MM.1S (cell line): ENCODE measurements at regions not wholly inside any gene's neighbourhood (a gene's known extent, or its start where the extent isn't known, plus 50 kb on each side); places are given as distances from the start of the nearest gene placed in this dataset.

Experiments used
- EZH2 ChIP-seq: fragments of 300-600 bp; sonication (generic); optimal IDR thresholded peaks from 2 replicates; pipeline ENCODE3; 2017; ENCODE audit warnings: low read depth, mild to moderate bottlenecking, antibody characterized with exemption, low read length, mixed read lengths
- EZH2phosphoT487 ChIP-seq: fragments of 300-600 bp; sonication (generic); IDR thresholded peaks from 2 replicates; pipeline ENCODE4 v1.6.1; 2018; ENCODE audit warnings: antibody characterized with exemption, low read length
- TF ChIP-seq, protein P1 (sequence below): fragments of 300-600 bp; sonication (generic); IDR thresholded peaks from 2 replicates; pipeline ENCODE4 v1.5.1; 2016; ENCODE audit warnings: antibody characterized with exemption, low read length, mixed read lengths

DNA sequence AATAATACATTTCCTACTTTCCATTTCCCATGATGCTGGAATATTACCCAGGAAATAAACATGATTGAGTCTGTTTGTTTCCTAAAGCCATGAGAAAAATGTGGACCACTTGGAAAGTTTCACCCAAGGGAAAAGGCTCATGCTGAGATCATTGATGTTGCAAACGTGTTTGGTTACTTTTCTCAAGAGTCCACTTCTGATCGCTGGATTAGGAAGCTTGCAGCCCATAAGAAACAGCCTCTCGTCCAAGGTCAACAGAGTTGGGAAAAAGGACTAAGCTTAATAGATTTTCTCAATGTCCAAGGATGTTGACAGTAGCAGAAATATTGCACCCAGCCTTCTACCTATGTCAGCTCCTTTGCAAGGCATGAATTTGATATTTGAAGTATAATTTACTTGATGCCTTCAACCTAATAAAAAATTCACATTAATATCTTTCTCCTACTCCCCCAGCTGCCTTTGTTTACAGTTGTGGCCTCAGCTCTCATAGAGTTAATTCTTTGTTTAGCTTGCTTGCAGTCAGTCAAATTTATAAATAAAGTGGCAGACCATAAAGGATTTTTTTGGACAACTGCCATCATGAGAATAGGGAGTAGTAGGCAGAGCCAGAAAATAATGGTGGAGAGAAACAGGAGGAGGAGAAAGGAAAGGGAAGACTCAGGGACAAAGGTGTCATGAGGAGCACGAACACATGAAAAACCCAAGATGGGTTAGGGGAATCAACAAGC is 65.6 kb upstream of the BLTP1 start:
- TF ChIP-seq, protein P1, sequence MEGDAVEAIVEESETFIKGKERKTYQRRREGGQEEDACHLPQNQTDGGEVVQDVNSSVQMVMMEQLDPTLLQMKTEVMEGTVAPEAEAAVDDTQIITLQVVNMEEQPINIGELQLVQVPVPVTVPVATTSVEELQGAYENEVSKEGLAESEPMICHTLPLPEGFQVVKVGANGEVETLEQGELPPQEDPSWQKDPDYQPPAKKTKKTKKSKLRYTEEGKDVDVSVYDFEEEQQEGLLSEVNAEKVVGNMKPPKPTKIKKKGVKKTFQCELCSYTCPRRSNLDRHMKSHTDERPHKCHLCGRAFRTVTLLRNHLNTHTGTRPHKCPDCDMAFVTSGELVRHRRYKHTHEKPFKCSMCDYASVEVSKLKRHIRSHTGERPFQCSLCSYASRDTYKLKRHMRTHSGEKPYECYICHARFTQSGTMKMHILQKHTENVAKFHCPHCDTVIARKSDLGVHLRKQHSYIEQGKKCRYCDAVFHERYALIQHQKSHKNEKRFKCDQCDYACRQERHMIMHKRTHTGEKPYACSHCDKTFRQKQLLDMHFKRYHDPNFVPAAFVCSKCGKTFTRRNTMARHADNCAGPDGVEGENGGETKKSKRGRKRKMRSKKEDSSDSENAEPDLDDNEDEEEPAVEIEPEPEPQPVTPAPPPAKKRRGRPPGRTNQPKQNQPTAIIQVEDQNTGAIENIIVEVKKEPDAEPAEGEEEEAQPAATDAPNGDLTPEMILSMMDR = no peak
- TF ChIP-seq EZH2phosphoT487 (no peak), EZH2 (no peak)
